Stimulated activated CD4-positive, alpha-beta T cell treated with anti-CD3 and anti-CD28 coated beads, Interleukin-2, amount 100 ng/mL, for 4 hours (primary cell): ENCODE measurements at regions not wholly inside any gene's neighbourhood (a gene's known extent, or its start where the extent isn't known, plus 50 kb on each side); places are given as distances from the start of the nearest gene placed in this dataset.

Source experiments
- DNase-seq: peaks from one replicate; pipeline ENCODE4 v3.0.0-alpha.2; 2020; ENCODE audit warnings: low read depth

GRCh38 chr4:138741766-138742377, 273.7 kb upstream of the NOCT start:
- DNase-seq = no peak

GRCh38 chr4:138740816-138741745, 274.5 kb upstream of the NOCT start:
- no peak for DNase-seq

GRCh38 chr4:138736362-138736761, 279.2 kb upstream of the NOCT start:
- no peak for DNase-seq

DNA sequence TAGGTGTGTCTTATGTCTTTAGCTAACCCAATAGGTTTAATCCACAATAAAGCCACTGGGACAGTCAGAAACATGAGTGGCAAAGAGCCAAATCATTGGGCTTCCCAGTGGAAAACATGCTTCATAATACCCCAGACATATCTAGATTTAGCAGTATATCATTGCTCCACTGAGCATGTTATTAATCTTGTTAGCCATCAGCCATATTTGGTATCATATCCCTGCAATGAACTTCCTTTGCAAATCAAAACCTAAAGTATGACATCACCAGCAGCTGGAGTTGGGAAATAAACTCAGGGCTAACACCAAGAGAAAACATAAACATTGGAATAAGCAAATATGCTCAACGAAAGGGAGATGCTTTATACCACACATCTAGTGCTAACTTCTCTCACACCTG, 280.8 kb upstream of the NOCT start:
- DNase-seq = no peak

- no peak for DNase-seq
These were observed 287.0 kb upstream of the NOCT start for GRCh38 chr4:138728566-138728965.

DNA sequence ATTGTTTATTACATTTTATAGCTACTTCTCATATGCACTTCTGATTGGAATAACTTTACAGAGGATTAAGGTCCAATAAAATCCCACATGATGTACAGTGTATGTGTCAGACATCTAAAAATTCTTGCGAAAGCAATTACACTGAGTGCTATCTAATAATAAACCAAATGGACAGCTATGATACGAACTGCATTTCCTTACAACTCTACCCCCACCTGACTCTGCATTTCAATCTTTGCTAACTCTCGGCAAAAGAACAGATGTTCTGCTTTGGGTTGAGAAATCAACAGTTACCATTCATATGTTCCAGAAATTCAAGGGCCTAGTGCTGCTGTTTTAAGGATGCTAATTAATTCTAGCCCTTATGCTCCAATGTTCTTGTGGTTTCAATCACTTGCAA, 287.9 kb upstream of the NOCT start:
- no peak for DNase-seq

DNA sequence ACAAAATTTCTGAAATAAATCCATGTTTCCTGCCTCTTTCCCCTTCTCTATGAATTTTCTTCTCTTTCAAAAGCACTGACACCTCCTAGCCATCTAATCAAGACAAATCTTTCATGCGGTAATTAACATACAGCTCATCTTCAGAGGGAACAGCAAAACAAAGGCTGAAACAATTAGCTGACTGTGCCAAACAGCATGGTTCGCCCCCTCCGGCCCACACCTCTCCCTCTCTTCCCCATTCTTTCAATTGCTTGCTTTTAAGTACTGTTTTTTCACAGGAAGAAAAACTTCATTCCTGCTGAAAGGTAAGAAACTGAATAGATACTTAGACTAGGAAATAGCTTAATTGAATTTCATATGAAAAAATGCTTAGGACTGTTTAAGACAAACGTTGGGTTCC, 291.1 kb upstream of the NOCT start:
- no peak for DNase-seq

DNA sequence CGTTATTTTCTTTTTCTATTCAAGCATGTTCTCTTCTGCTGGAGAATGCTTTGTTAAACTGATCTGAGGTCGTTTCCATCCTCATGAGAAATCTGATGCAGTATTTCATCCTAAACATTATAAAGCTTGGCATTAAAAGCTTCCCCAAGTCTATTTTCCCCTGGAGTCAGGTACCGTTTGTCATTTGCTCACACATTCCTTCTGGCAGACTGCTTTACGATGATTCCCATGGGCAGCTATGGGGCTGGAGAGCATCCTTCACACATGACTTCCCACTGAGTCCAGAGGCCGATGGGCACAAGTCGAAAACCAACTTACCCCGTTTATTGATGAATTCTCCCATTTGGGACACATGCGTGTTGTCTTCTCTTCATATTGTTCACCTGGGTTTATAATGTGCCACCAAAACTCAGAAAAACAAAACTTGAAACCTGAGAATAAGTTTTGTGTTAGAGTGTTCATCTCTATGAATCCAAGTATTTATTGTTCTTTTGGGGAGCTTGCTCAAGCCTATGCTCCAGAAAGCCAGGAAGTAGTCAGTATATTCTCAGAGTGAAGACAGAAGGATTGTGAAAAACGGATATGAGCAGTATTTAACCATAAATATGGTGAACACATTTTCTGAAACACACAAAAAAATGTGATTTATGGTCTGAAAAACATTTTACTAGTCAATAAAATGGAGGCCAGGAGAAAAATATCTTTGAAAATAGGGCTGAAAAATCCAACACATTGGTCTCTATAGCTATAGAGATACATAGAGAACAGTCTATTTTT, 298.8 kb upstream of the NOCT start:
- DNase-seq = no peak

DNA sequence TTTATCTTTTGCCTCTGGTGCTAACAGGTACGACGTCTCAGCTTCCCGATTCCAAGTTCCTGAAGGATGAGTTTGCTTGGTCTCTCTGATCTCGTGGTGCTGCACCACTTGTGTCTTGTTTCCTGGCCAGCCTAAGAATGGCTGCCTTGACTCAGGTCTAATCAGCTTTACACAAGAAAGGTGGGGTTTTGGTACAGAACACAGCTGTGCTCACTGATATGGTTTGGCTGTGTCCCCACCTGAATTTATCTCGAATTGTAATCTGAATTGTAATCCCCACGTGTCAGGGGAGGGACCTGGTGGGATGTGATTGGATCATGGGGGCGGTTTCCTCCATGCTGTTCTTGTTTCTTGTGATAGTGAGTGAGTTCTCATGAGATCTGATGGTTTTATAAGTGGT, 305.3 kb upstream of the NOCT start:
- DNase-seq = no peak

DNA sequence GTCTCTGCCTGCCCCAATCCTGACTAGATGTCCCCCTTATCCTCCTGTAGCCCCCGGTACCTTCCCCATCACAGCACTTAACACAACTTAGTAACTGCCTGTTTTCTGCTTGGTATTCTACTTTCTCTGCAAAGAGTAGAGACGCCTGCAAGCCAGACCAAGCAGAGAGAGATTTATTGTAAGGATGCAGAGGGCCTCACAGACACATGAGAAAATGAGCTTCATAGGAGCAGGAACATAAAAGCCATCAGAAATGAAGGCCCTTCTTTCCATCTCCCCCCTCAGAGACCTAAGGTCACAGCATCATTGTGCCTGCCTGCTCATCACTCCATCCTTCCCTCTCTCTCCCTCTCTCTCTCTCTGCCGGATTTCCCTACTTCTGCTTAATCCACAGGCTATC, 305.7 kb upstream of the NOCT start:
- no peak for DNase-seq

DNA sequence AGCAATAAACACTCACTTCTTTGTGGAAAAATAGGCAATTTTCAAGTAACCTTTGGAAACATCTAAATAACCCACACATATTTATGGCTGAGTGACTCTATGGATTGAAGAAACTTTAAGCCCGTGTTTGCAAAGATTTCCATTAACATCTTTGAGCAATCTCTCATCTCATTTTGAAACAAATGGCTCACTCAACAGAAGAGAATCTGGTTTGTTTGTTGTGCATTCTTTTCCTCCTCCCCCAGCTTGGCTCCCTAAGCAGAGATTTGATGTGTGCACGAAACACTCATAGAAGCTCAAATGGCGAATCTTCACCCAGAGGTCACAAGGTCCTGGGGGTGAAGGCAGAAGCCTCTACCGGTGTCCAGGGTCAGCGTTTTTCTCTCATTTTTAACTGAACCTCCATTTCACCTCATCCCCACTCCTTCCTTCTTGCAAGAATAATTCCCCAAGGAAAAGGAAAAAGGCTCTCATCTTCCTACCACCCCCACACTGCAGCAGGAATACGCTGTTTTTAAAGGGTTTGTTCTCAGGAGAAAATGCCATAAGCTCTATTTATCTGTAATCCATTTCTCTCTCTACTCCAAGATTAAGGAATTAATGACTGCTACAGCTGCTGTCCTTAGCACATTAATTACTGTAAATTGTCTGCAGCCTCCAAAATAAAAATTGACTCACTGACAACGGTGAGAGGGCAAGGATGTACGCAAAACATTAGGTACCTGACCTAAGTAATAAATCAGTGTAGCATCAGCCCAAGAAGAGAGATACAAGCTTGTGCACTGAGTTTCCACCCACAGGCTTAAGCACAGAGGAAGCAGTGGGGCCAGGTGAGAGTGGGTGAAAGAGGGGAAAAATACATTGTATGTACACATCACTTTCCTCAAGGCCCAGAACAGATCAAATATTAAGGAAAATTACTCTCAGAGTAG, 307.6 kb upstream of the NOCT start:
- no peak for DNase-seq

DNA sequence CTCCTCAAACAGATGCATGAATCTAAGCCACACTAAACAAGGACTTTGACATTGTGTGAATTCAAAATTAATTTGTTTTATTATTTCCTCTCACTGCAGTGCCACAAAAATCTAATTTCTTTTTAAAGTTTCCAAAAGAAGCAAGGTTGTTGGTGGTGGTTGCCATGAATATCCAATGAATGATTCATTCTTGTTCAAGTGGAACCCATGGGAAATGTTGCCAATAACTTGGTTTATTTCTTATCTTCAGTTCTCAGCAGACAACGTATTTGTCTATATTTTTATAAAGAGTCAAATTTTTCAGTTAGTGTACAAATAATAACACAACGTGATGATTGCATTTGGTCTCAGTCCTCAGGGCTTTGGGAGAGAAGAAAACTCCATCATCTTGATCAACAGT, 309.4 kb upstream of the NOCT start:
- DNase-seq = no peak

- no peak for DNase-seq
These were observed 313.3 kb upstream of the NOCT start for GRCh38 chr4:138702190-138702824.

DNA sequence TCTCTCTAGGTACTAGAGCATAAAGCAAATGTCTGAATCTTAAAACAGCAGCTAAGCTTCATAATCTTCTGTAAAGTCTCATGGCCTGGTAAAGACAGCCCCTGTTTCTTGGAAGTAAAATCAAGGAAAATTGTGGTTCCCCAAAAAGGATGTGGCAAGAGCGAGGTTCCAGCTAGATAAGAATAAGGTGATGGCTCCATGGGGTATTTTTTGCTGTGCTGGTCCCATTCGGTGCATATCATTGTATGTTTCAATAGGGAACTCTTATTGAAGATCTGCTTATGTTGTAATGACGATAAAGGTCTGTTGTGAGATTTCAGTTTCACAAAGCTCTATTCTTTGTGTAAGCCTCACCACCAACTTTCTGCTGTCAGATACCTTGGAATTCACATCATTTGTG, 316.9 kb upstream of the NOCT start:
- DNase-seq = no peak

DNA sequence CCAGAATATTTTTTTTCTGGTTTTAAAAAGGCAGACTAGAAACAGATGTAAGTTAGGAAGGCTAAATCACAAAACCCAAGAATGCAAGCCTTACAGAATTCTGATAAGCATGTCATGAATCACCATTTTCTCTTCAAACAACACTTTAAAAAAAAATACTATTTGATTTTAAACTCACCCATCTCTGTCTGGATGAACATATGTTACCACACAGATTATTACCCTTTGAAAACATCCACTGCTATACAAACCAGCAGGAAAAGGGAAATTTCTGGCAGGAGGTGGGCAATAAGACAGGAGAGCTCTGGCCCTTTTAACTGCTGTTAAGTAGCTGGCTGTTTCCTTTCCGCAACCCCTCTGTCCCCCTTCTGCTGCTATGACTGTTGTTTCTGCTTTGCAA, 317.7 kb upstream of the NOCT start:
- DNase-seq = no peak

GRCh38 chr4:138696771-138697170, 318.8 kb upstream of the NOCT start:
- DNase-seq = no peak

DNA sequence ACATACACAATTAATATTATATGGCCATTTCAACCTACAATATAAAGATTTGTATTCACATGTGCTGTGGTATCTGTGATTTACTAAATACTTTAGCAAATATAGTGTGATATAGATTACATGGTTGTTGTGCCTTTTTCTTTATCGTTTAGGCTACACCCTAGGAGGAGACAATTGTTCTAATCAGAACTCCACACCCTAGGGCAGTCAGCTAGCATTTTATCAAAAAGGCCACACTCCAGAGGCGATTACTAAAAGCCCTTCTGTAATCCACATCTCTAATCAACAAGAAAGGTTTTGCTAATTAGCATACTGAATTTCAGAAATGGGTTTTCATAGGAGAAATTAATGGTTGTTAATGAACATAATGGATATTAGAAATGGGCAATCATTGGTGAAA, 319.5 kb upstream of the NOCT start:
- DNase-seq = no peak

- no peak for DNase-seq
These were observed 322.1 kb upstream of the NOCT start for GRCh38 chr4:138693526-138693925.

DNA sequence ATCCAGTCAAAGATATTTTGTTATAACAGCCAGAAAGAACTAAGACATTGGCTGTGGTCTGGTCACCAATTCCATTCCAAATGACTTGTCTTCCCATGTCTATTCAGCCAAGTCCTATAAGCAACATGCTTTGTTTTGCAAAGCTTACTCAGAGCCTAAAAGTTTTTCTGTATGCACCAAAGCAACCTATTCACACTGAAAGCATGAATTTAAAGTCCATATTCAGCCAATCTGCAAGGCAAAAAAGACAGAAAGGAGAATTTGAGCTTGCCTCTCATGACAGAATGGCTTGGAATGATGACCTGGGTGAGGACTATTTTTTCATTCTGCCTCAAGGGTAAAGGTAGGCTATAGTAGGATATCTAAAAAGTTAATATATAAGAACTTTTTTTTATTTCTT, 323.2 kb upstream of the NOCT start:
- no peak for DNase-seq

- DNase-seq = no peak
These were observed 326.0 kb upstream of the NOCT start for GRCh38 chr4:138689593-138689992.

GRCh38 chr4:138689187-138689586, 326.4 kb upstream of the NOCT start:
- no peak for DNase-seq
